Liver (tissue), 3 donors: ENCODE measurements at regions not wholly inside any gene's neighbourhood (a gene's known extent, or its start where the extent isn't known, plus 50 kb on each side); places are given as distances from the start of the nearest gene placed in this dataset.

ENCODE experiments used
- CTCF ChIP-seq: fragments of 150-350 bp; IDR thresholded peaks from 2 replicates; pipeline ENCODE4 v1.5.1; 2017; ENCODE audit warnings: improper control_type of control experiment, low read depth, low read length; ENCODE audit not compliant: missing input control
- GABPA ChIP-seq, 2 donors: IDR thresholded peaks in 1 of 2; conservative IDR thresholded peaks in 1 of 2; 2 replicates each; pipeline ENCODE4 v1.6.1; 2016; ENCODE audit warnings: antibody characterized with exemption in 2 of 2, mild to moderate bottlenecking in 1 of 2, moderate library complexity in 1 of 2
- HNF4A ChIP-seq, 2 donors: conservative IDR thresholded peaks; 2 replicates each; pipeline ENCODE4 v1.6.1; 2016; ENCODE audit warnings: antibody characterized with exemption in 2 of 2, mild to moderate bottlenecking in 2 of 2
- JUND ChIP-seq, 2 donors: IDR thresholded peaks; 2 replicates each; pipeline ENCODE4 v1.6.1; 2016; ENCODE audit warnings: antibody characterized with exemption in 2 of 2
- MAX ChIP-seq: IDR thresholded peaks from 2 replicates; pipeline ENCODE4 v1.6.1; 2016; ENCODE audit warnings: antibody characterized with exemption
- NR2F2 ChIP-seq: IDR thresholded peaks from 2 replicates; pipeline ENCODE4 v1.6.1; 2016; ENCODE audit warnings: antibody characterized with exemption
- RAD21 ChIP-seq, 2 donors: IDR thresholded peaks; 2 replicates each; pipeline ENCODE4 v1.6.1; 2016; ENCODE audit warnings: antibody characterized with exemption in 2 of 2, mild to moderate bottlenecking in 2 of 2
- TAF1 ChIP-seq: conservative IDR thresholded peaks from 2 replicates; pipeline ENCODE4 v1.6.1; 2016; ENCODE audit warnings: antibody characterized with exemption, mild to moderate bottlenecking
- YY1 ChIP-seq: IDR thresholded peaks from 2 replicates; pipeline ENCODE4 v1.6.1; 2016; ENCODE audit warnings: antibody characterized with exemption, mild to moderate bottlenecking
- TF ChIP-seq, protein P1 (sequence below): IDR thresholded peaks from 2 replicates; pipeline ENCODE4 v1.6.1; 2016; ENCODE audit warnings: antibody characterized with exemption, mild to moderate bottlenecking
- TF ChIP-seq, protein P2 (sequence below): IDR thresholded peaks from 2 replicates; pipeline ENCODE4 v1.6.1; 2016; ENCODE audit warnings: antibody characterized with exemption
- donor health status: healthy.
- donor health status: healthy.

DNA sequence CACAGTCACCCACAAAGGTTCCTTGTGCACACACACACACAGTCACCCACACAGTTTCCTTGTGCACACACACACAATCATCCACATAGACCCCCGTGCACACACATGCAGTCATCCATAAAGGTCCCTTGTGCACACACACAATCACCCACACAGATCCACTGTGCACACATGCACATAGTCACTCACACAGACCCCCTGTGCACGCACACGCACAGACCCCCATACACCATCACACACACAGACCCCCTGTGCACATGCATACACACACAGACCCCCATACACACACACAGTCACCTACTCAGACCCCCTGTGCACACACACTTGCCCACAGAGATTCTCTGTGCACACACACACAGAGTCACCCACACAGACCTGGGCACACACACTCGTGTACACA lies 107.1 kb downstream of the HSPH1 start:
- TF ChIP-seq NR2F2 = no peak
- TF ChIP-seq TAF1 = no peak
- TF ChIP-seq, protein P1, sequence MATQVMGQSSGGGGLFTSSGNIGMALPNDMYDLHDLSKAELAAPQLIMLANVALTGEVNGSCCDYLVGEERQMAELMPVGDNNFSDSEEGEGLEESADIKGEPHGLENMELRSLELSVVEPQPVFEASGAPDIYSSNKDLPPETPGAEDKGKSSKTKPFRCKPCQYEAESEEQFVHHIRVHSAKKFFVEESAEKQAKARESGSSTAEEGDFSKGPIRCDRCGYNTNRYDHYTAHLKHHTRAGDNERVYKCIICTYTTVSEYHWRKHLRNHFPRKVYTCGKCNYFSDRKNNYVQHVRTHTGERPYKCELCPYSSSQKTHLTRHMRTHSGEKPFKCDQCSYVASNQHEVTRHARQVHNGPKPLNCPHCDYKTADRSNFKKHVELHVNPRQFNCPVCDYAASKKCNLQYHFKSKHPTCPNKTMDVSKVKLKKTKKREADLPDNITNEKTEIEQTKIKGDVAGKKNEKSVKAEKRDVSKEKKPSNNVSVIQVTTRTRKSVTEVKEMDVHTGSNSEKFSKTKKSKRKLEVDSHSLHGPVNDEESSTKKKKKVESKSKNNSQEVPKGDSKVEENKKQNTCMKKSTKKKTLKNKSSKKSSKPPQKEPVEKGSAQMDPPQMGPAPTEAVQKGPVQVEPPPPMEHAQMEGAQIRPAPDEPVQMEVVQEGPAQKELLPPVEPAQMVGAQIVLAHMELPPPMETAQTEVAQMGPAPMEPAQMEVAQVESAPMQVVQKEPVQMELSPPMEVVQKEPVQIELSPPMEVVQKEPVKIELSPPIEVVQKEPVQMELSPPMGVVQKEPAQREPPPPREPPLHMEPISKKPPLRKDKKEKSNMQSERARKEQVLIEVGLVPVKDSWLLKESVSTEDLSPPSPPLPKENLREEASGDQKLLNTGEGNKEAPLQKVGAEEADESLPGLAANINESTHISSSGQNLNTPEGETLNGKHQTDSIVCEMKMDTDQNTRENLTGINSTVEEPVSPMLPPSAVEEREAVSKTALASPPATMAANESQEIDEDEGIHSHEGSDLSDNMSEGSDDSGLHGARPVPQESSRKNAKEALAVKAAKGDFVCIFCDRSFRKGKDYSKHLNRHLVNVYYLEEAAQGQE = no peak
- no peak for TF ChIP-seq CTCF
- TF ChIP-seq, protein P2, sequence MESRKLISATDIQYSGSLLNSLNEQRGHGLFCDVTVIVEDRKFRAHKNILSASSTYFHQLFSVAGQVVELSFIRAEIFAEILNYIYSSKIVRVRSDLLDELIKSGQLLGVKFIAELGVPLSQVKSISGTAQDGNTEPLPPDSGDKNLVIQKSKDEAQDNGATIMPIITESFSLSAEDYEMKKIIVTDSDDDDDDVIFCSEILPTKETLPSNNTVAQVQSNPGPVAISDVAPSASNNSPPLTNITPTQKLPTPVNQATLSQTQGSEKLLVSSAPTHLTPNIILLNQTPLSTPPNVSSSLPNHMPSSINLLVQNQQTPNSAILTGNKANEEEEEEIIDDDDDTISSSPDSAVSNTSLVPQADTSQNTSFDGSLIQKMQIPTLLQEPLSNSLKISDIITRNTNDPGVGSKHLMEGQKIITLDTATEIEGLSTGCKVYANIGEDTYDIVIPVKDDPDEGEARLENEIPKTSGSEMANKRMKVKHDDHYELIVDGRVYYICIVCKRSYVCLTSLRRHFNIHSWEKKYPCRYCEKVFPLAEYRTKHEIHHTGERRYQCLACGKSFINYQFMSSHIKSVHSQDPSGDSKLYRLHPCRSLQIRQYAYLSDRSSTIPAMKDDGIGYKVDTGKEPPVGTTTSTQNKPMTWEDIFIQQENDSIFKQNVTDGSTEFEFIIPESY = no peak
- TF ChIP-seq HNF4A (conservative IDR thresholded peaks at IDR 0.05) = no peak
- no peak for TF ChIP-seq JUND (IDR thresholded peaks at IDR 0.05)
- TF ChIP-seq RAD21 (IDR thresholded peaks at IDR 0.05) = no peak
- no peak for TF ChIP-seq MAX
- TF ChIP-seq YY1 = no peak
- no peak for TF ChIP-seq GABPA (IDR thresholded peaks at IDR 0.05 in 1 of 2, conservative IDR thresholded peaks at IDR 0.05 in 1 of 2)
